ENCODE measurements at regions not wholly inside any gene's neighbourhood (a gene's known extent, or its start where the extent isn't known, plus 50 kb on each side); places are given as distances from the start of the nearest gene placed in this dataset.

DNA sequence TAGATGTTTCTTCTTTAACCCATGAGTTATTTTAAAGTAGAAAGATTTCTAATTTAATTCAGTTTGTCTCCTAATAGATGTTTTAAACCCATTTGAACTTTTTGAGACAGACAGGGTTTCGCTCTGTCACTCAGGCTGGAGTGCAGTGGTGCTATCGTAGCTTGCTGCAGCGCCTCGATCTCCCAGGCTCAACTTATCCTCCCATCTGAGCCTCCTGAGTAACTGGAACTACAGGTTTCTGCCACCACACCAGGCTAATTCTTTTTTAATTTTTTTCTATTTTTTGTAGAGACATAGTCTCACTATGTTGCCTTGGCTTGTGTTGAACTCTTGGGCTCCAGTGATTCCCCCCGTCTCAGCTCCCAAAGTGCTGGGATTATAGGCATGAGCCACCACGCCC, 53.0 kb upstream of the RAB18 start:
- Histone ChIP-seq H3K36me3 (ENCODE audit: control insufficient read depth in 2 of 2, insufficient read depth in 2 of 2, low read length in 1 of 2) (no peaks in the 10 kb centered on the region), H3K27me3 (ENCODE audit: control insufficient read depth in 1 of 2, insufficient read depth in 2 of 2, low read length in 2 of 2) (no peaks in the 10 kb centered on the region), H3K4me3 (ENCODE audit: low read depth in 1 of 2, low read length in 2 of 2) (no peak overlapping the region), H3K27ac (ENCODE audit: low read depth in 2 of 2, low read length in 1 of 2) (no peak overlapping the region), H3K4me1 (ENCODE audit: control insufficient read depth in 2 of 2, insufficient read depth in 2 of 2, low read length in 1 of 2) (no peaks in the 10 kb centered on the region), H3K9me3 (ENCODE audit: control insufficient read depth in 2 of 2, insufficient read depth in 1 of 2, low read depth in 1 of 2, low read length in 1 of 2) (no peaks in the 10 kb centered on the region)
- WGBS, 2 donors = 91 to 93% methylated on average over 6 of the region's 6 CpGs

DNA sequence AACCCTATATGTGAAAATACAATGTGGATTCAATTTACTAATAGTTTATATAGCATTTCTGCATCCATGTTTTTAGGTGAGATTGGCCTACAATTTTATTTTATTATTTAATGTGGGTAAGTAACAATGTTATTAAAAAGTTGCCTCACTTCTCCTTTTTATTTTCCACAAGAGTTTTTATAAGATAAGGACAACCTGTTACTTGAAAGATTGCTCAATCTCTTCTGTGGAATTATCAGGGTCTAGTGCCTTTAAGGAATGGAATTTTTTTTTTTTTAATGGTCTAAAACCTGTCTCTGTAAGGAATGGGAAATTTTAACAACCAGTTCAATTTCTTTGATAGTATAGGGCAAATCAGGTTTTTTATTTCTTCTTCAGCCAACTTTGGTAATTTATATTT, 53.9 kb upstream of the RAB18 start:
- Histone ChIP-seq H3K36me3 (ENCODE audit: control insufficient read depth in 2 of 2, insufficient read depth in 2 of 2, low read length in 1 of 2) (no peaks in the 10 kb centered on the region), H3K9me3 (ENCODE audit: control insufficient read depth in 2 of 2, insufficient read depth in 1 of 2, low read depth in 1 of 2, low read length in 1 of 2) (no peaks in the 10 kb centered on the region), H3K4me1 (ENCODE audit: control insufficient read depth in 2 of 2, insufficient read depth in 2 of 2, low read length in 1 of 2) (no peaks in the 10 kb centered on the region), H3K4me3 (ENCODE audit: low read depth in 1 of 2, low read length in 2 of 2) (no peak overlapping the region), H3K27ac (ENCODE audit: low read depth in 2 of 2, low read length in 1 of 2) (no peak overlapping the region), H3K27me3 (ENCODE audit: control insufficient read depth in 1 of 2, insufficient read depth in 2 of 2, low read length in 2 of 2) (no peaks in the 10 kb centered on the region)

DNA sequence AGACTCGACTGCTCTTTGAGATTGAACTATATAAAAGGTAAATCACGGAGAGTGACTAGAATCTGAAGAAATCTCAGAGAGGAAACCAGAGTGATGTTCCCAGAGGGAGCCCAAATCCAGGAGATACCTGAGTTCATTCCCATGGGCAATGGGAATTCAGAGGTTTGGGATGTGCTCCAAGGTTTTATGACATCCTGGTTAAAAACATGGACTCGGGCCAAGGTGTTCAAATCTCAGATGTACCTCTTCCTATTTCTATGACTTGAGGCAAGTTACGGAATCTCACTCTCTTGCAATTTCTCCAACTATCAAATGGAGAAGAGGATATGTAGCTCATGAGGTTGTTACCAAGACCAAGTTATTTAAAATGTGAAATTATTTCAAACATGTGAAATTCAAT, 54.5 kb upstream of the RAB18 start:
- no peak overlapping the region for H3K4me3 ChIP-seq (ENCODE audit: low read depth in 1 of 2, low read length in 2 of 2)
- WGBS, 2 donors = 83 to 87% methylated on average over 4 of the region's 4 CpGs

DNA sequence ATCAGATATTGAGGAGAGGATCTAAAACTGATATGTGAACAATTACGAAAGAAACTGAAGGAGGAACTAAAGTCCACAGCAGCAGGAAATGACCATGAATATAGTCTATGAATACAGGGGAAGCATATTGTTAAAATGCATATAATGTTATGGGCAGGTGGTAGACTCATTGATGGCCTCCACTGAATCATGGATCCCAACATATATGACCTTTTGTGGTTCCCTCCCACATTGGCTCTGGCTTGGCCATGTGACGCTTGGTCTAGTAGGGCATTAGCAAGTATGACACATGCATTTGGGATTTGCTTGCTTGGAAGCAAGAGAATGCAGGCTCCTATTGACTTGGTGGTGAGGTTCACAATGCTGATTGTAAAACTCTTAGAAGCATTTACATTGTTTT, 55.2 kb upstream of the RAB18 start:
- Histone ChIP-seq H3K36me3 (ENCODE audit: control insufficient read depth in 2 of 2, insufficient read depth in 2 of 2, low read length in 1 of 2) (no peaks in the 10 kb centered on the region), H3K9me3 (ENCODE audit: control insufficient read depth in 2 of 2, insufficient read depth in 1 of 2, low read depth in 1 of 2, low read length in 1 of 2) (no peaks in the 10 kb centered on the region), H3K27me3 (ENCODE audit: control insufficient read depth in 1 of 2, insufficient read depth in 2 of 2, low read length in 2 of 2) (no peaks in the 10 kb centered on the region), H3K4me3 (ENCODE audit: low read depth in 1 of 2, low read length in 2 of 2) (no peak overlapping the region), H3K27ac (ENCODE audit: low read depth in 2 of 2, low read length in 1 of 2) (no peak overlapping the region), H3K4me1 (ENCODE audit: control insufficient read depth in 2 of 2, insufficient read depth in 2 of 2, low read length in 1 of 2) (no peaks in the 10 kb centered on the region)
- WGBS, 2 donors = 81 to 87% methylated on average over 2 of the region's 2 CpGs

More for the DNA sequence above, 54.5 kb upstream of the RAB18 start:
- Histone ChIP-seq H3K27ac (ENCODE audit: low read depth in 2 of 2, low read length in 1 of 2) (no peak overlapping the region), H3K36me3 (ENCODE audit: control insufficient read depth in 2 of 2, insufficient read depth in 2 of 2, low read length in 1 of 2) (no peaks in the 10 kb centered on the region), H3K27me3 (ENCODE audit: control insufficient read depth in 1 of 2, insufficient read depth in 2 of 2, low read length in 2 of 2) (no peaks in the 10 kb centered on the region), H3K4me1 (ENCODE audit: control insufficient read depth in 2 of 2, insufficient read depth in 2 of 2, low read length in 1 of 2) (no peaks in the 10 kb centered on the region), H3K9me3 (ENCODE audit: control insufficient read depth in 2 of 2, insufficient read depth in 1 of 2, low read depth in 1 of 2, low read length in 1 of 2) (no peaks in the 10 kb centered on the region)

DNA sequence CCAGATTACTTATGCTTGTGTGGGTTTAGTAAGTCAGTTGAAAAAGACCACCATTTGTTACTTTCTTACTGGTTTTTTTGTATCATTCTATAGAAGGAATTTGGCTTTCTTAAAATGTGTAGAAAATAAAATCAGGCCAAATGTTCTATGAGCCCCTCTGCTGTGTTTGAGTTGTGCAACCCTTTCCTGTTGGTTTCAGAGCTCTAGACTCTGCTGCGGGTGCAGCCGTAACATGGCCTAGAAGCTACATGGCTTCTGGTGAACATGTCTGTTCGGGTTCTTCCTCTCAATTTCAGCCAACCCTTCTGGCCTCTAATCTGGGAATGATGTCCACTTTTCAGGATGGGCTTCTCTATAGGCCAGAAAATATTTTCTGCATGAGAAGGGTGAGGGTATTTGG, 56.6 kb upstream of the RAB18 start:
- H3K36me3 ChIP-seq (ENCODE audit: control insufficient read depth in 2 of 2, insufficient read depth in 2 of 2, low read length in 1 of 2) = no peaks in the 10 kb centered on the region
- no peaks in the 10 kb centered on the region for H3K27me3 ChIP-seq (ENCODE audit: control insufficient read depth in 1 of 2, insufficient read depth in 2 of 2, low read length in 2 of 2)
- 85 to 88% methylated on average over 3 of the region's 3 CpGs for WGBS, 2 donors
- no peak overlapping the region for H3K27ac ChIP-seq (ENCODE audit: low read depth in 2 of 2, low read length in 1 of 2)
- H3K4me3 ChIP-seq (ENCODE audit: low read depth in 1 of 2, low read length in 2 of 2) = no peak overlapping the region
- H3K4me1 ChIP-seq (ENCODE audit: control insufficient read depth in 2 of 2, insufficient read depth in 2 of 2, low read length in 1 of 2) = no peaks in the 10 kb centered on the region
- no peaks in the 10 kb centered on the region for H3K9me3 ChIP-seq (ENCODE audit: control insufficient read depth in 2 of 2, insufficient read depth in 1 of 2, low read depth in 1 of 2, low read length in 1 of 2)

DNA sequence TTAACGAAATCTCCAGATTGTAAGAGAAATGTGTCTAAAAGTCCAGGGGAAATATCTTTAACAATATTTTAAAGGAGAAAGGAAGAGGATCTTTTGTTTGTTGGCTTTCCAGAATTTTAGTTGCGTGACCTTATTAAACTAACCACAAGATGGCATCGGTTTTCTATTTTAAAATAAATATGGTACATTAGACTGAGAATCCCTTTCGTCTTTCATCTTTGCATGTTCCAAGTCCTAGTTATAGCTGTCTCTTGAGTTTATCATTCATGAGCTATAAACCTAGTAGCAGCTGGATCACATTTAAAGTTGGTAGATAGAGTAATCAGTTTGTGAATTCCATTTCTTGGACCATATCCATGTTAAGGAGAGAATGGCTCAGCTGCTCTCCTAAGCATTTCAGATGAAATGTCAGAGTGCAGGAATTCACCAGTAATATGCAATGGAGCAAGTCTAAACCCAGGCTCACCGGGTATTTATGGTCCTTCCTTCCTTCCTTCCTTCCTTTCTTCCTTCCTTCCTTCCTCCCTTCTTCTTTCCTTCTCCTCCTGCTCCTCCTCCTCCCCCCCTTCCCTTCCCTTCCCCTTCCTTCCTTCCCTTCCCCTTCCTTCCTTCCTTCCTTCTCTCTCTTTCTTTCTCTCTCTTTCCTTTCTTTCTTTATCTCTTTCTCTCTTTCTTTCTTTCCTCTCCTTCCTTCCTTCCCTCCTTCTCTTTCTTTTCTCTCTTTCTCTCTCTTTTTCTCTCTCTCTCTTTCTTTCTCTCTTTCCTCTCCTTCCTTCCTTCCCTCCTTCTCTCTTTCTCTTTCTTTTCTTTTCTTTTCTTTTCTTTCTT, 57.8 kb upstream of the RAB18 start:
- Histone ChIP-seq H3K36me3 (ENCODE audit: control insufficient read depth in 2 of 2, insufficient read depth in 2 of 2, low read length in 1 of 2) (no peaks in the 10 kb centered on the region), H3K27ac (ENCODE audit: low read depth in 2 of 2, low read length in 1 of 2) (no peak overlapping the region), H3K4me3 (ENCODE audit: low read depth in 1 of 2, low read length in 2 of 2) (no peak overlapping the region), H3K4me1 (ENCODE audit: control insufficient read depth in 2 of 2, insufficient read depth in 2 of 2, low read length in 1 of 2) (no peaks in the 10 kb centered on the region), H3K9me3 (ENCODE audit: control insufficient read depth in 2 of 2, insufficient read depth in 1 of 2, low read depth in 1 of 2, low read length in 1 of 2) (no peaks in the 10 kb centered on the region), H3K27me3 (ENCODE audit: control insufficient read depth in 1 of 2, insufficient read depth in 2 of 2, low read length in 2 of 2) (no peaks in the 10 kb centered on the region)
- WGBS, 2 donors = 5 to 8% methylated on average over 5 of the region's 5 CpGs

DNA sequence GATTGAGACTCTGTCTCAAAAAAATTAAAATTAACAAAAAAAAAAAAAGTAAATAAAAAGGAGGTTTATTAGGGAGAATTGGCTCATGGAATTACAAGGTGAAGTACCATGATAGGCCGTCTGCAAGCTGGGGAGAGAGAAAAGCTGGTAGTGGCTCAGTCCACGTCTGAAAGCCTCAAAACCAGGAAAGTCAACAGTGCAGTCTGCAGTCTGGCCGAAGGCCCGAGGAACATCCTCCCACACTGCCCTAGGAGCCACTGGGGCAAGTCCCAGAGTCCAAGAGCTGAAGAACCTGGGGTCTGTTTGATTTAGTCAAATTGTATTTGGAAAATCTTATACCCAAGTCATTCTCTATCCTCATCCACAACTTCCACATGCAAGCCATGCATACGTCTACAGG, 59.0 kb upstream of the RAB18 start:
- 55 to 72% methylated on average over 5 of the region's 5 CpGs for WGBS, 2 donors
- H3K36me3 ChIP-seq (ENCODE audit: control insufficient read depth in 2 of 2, insufficient read depth in 2 of 2, low read length in 1 of 2) = no peaks in the 10 kb centered on the region
- H3K27ac ChIP-seq (ENCODE audit: low read depth in 2 of 2, low read length in 1 of 2) = no peak overlapping the region
- no peaks in the 10 kb centered on the region for H3K9me3 ChIP-seq (ENCODE audit: control insufficient read depth in 2 of 2, insufficient read depth in 1 of 2, low read depth in 1 of 2, low read length in 1 of 2)
- H3K4me1 ChIP-seq (ENCODE audit: control insufficient read depth in 2 of 2, insufficient read depth in 2 of 2, low read length in 1 of 2) = no peaks in the 10 kb centered on the region
- H3K27me3 ChIP-seq (ENCODE audit: control insufficient read depth in 1 of 2, insufficient read depth in 2 of 2, low read length in 2 of 2) = no peaks in the 10 kb centered on the region
- no peak overlapping the region for H3K4me3 ChIP-seq (ENCODE audit: low read depth in 1 of 2, low read length in 2 of 2)

DNA sequence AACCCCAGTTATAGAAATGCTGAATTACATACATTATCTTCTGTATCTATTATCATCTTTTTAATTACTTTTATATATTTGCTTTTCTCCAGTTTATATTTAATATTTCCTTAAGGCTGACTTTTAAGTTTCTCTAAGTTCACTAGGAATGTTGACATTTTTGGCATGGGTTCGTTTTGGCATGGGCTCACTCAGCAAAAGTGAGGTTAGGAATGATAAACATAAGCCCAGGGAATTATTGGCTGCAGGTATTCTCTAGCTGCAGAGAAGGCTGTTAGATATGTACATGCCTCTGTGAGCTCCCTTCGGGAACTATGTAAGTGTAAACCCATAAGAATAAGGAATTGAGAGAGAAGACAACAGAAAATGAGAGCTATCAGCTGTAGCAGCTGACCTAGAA, 63.6 kb upstream of the RAB18 start:
- no peak overlapping the region for H3K4me3 ChIP-seq (ENCODE audit: low read depth in 1 of 2, low read length in 2 of 2)
- no peak overlapping the region for H3K27ac ChIP-seq (ENCODE audit: low read depth in 2 of 2, low read length in 1 of 2)
- WGBS, 2 donors = 27 to 30% methylated on average over 2 of the region's 2 CpGs
- H3K4me1 ChIP-seq (ENCODE audit: control insufficient read depth in 2 of 2, insufficient read depth in 2 of 2, low read length in 1 of 2) = no peaks in the 10 kb centered on the region
- H3K27me3 ChIP-seq (ENCODE audit: control insufficient read depth in 1 of 2, insufficient read depth in 2 of 2, low read length in 2 of 2) = no peaks in the 10 kb centered on the region
- H3K36me3 ChIP-seq (ENCODE audit: control insufficient read depth in 2 of 2, insufficient read depth in 2 of 2, low read length in 1 of 2) = no peaks in the 10 kb centered on the region
- no peaks in the 10 kb centered on the region for H3K9me3 ChIP-seq (ENCODE audit: control insufficient read depth in 2 of 2, insufficient read depth in 1 of 2, low read depth in 1 of 2, low read length in 1 of 2)

DNA sequence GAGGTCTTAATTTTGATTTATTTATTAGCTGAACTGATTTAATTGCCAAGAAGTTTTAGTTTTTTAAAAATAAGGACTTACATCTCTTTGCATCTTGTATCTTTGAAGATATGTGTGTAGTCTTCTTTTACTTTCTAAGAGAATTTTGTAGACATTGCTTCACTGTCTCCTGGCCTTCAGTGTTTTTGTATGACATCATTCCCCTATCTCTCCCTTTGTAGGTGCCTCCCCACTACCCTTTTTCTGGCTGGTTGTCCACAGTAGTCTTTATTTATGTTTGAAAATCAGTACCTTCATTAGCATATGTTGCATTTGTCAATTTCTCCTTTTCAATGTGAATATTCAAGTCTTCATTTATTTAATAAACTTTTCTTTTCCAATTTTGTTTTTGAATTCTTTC, 64.1 kb upstream of the RAB18 start:
- no peaks in the 10 kb centered on the region for H3K36me3 ChIP-seq (ENCODE audit: control insufficient read depth in 2 of 2, insufficient read depth in 2 of 2, low read length in 1 of 2)
- H3K4me1 ChIP-seq (ENCODE audit: control insufficient read depth in 2 of 2, insufficient read depth in 2 of 2, low read length in 1 of 2) = no peaks in the 10 kb centered on the region
- H3K4me3 ChIP-seq (ENCODE audit: low read depth in 1 of 2, low read length in 2 of 2) = no peak overlapping the region
- no peaks in the 10 kb centered on the region for H3K27me3 ChIP-seq (ENCODE audit: control insufficient read depth in 1 of 2, insufficient read depth in 2 of 2, low read length in 2 of 2)
- H3K27ac ChIP-seq (ENCODE audit: low read depth in 2 of 2, low read length in 1 of 2) = no peak overlapping the region
- no peaks in the 10 kb centered on the region for H3K9me3 ChIP-seq (ENCODE audit: control insufficient read depth in 2 of 2, insufficient read depth in 1 of 2, low read depth in 1 of 2, low read length in 1 of 2)

DNA sequence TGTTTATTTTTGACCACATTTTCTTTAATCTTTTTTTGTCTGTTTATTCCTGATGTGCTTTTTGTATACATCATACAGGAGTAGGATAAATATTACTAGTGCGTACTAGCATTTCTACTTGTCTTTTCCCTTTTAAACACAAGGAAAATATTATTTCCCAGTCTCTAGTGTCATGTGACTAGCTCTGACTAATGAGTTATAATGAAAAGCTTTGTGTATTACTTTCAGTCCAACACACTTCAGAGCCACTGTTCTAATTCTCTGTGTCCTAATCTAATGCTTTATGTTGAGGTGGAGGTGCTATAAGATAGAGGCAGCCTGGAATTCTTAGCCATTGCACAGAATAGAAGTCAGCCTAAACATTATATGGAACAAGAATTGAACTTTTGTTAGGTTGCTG, 65.0 kb upstream of the RAB18 start:
- WGBS, 2 donors = 78 to 85% methylated on average over 1 of the region's 1 CpG
- Histone ChIP-seq H3K4me3 (ENCODE audit: low read depth in 1 of 2, low read length in 2 of 2) (no peak overlapping the region), H3K27ac (ENCODE audit: low read depth in 2 of 2, low read length in 1 of 2) (no peak overlapping the region), H3K4me1 (ENCODE audit: control insufficient read depth in 2 of 2, insufficient read depth in 2 of 2, low read length in 1 of 2) (no peaks in the 10 kb centered on the region), H3K36me3 (ENCODE audit: control insufficient read depth in 2 of 2, insufficient read depth in 2 of 2, low read length in 1 of 2) (no peaks in the 10 kb centered on the region), H3K9me3 (ENCODE audit: control insufficient read depth in 2 of 2, insufficient read depth in 1 of 2, low read depth in 1 of 2, low read length in 1 of 2) (no peaks in the 10 kb centered on the region), H3K27me3 (ENCODE audit: control insufficient read depth in 1 of 2, insufficient read depth in 2 of 2, low read length in 2 of 2) (no peaks in the 10 kb centered on the region)

All from esophagus (tissue), 2 donors.